Erythroblast (primary cell): ENCODE measurements at regions not wholly inside any gene's neighbourhood (a gene's known extent, or its start where the extent isn't known, plus 50 kb on each side); places are given as distances from the start of the nearest gene placed in this dataset.

Experiments used
- GATA1 ChIP-seq: IDR thresholded peaks from 2 replicates; pipeline ENCODE4 v1.6.1; 2011; ENCODE audit warnings: low read depth, mild to moderate bottlenecking, control low read depth, low read length, moderate library complexity
- POLR2A ChIP-seq: IDR thresholded peaks from 2 replicates; pipeline ENCODE4 v1.6.1; 2011; ENCODE audit warnings: mild to moderate bottlenecking, low read length

- TF ChIP-seq POLR2A (no peak), GATA1 (no peak)
Measured at GRCh38 chr20:47855799-47856198, 70.5 kb upstream of the SULF2 start.
